BE2C (cell line): ENCODE measurements at regions not wholly inside any gene's neighbourhood (a gene's known extent, or its start where the extent isn't known, plus 50 kb on each side); places are given as distances from the start of the nearest gene placed in this dataset.

Experiments used
- DNase-seq: peaks from one replicate; pipeline ENCODE4 v3.0.0-alpha.2; 2020
- H3K27me3 ChIP-seq: fragments of 250-450 bp; sonication (Bioruptor Pico); 2 replicates; pipeline ENCODE4 v1.5.1; 2020; ENCODE audit warnings: mild to moderate bottlenecking
- H3K36me3 ChIP-seq: fragments of 250-450 bp; sonication (Bioruptor Pico); 2 replicates; pipeline ENCODE4 v1.5.1; 2020; ENCODE audit warnings: mild to moderate bottlenecking
- H3K4me1 ChIP-seq: fragments of 250-450 bp; sonication (Bioruptor Pico); 2 replicates; pipeline ENCODE4 v1.5.1; 2020
- H3K4me3 ChIP-seq: 2 replicates; pipeline ENCODE4 v1.5.1; 2011; ENCODE audit warnings: low read depth, low read length
- H3K9me3 ChIP-seq: fragments of 250-450 bp; sonication (Bioruptor Pico); 2 replicates; pipeline ENCODE4 v1.5.1; 2020
- TF ChIP-seq, protein P1 (sequence below): IDR thresholded peaks from 2 replicates; pipeline ENCODE4 v1.5.1; 2012; ENCODE audit warnings: mild to moderate bottlenecking, low read depth, low read length

- peaks cover 3% of the 10 kb centered on the region; the same call in 1 of the 2 replicates for H3K4me1 ChIP-seq
- TF ChIP-seq, protein P1, sequence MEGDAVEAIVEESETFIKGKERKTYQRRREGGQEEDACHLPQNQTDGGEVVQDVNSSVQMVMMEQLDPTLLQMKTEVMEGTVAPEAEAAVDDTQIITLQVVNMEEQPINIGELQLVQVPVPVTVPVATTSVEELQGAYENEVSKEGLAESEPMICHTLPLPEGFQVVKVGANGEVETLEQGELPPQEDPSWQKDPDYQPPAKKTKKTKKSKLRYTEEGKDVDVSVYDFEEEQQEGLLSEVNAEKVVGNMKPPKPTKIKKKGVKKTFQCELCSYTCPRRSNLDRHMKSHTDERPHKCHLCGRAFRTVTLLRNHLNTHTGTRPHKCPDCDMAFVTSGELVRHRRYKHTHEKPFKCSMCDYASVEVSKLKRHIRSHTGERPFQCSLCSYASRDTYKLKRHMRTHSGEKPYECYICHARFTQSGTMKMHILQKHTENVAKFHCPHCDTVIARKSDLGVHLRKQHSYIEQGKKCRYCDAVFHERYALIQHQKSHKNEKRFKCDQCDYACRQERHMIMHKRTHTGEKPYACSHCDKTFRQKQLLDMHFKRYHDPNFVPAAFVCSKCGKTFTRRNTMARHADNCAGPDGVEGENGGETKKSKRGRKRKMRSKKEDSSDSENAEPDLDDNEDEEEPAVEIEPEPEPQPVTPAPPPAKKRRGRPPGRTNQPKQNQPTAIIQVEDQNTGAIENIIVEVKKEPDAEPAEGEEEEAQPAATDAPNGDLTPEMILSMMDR = no peak
- H3K27me3 ChIP-seq = peaks cover 13% of the 10 kb centered on the region
Measured at GRCh38 chr22:27297125-27297524, 504.4 kb downstream of the MN1 start.

GRCh38 chr22:27298332-27298731, 503.2 kb downstream of the MN1 start:
- DNase-seq = no peak
- H3K9me3 ChIP-seq = no peaks in the 10 kb centered on the region
- TF ChIP-seq, protein P1 = no peak
- no peaks in the 10 kb centered on the region for H3K36me3 ChIP-seq
- H3K27me3 ChIP-seq = peaks cover 13% of the 10 kb centered on the region
- H3K4me1 ChIP-seq = peaks cover 3% of the 10 kb centered on the region; the same call in 1 of the 2 replicates
- no peak overlapping the region; the same call in 1 of the 2 replicates for H3K4me3 ChIP-seq

More at GRCh38 chr22:27297125-27297524, 504.4 kb downstream of the MN1 start:
- no peak for DNase-seq
- H3K9me3 ChIP-seq = no peaks in the 10 kb centered on the region
- H3K4me3 ChIP-seq = no peak overlapping the region
- H3K36me3 ChIP-seq = no peaks in the 10 kb centered on the region

GRCh38 chr22:27298742-27299141, 502.8 kb downstream of the MN1 start:
- no peaks in the 10 kb centered on the region for H3K36me3 ChIP-seq
- H3K4me3 ChIP-seq = peak overlapping the region; percentile 42
- peaks cover 3% of the 10 kb centered on the region; the same call in 1 of the 2 replicates for H3K4me1 ChIP-seq
- TF ChIP-seq, protein P1 = no peak
- no peaks in the 10 kb centered on the region for H3K9me3 ChIP-seq
- no peak for DNase-seq
- peaks cover 13% of the 10 kb centered on the region for H3K27me3 ChIP-seq

GRCh38 chr22:27299181-27300085, 502.1 kb downstream of the MN1 start:
- Histone ChIP-seq H3K9me3 (no peaks in the 10 kb centered on the region), H3K4me3 (peak overlapping the region; percentile 42), H3K27me3 (peaks cover 13% of the 10 kb centered on the region), H3K4me1 (peaks cover 3% of the 10 kb centered on the region; the same call in 1 of the 2 replicates), H3K36me3 (no peaks in the 10 kb centered on the region)
- no peak for DNase-seq
- TF ChIP-seq, protein P1 = no peak

- Histone ChIP-seq H3K27me3 (peaks cover 13% of the 10 kb centered on the region), H3K36me3 (no peaks in the 10 kb centered on the region), H3K4me3 (no peak overlapping the region), H3K4me1 (peaks cover 3% of the 10 kb centered on the region; the same call in 1 of the 2 replicates), H3K9me3 (no peaks in the 10 kb centered on the region)
- DNase-seq = no peak
- TF ChIP-seq, protein P1 = no peak
Measured at GRCh38 chr22:27300536-27301285, 500.8 kb downstream of the MN1 start.
